ENCODE measurements at regions not wholly inside any gene's neighbourhood (a gene's known extent, or its start where the extent isn't known, plus 50 kb on each side); places are given as distances from the start of the nearest gene placed in this dataset.
A peak's percentile ranks its signal among the peaks of the same experiment; 100 is the strongest.
"Not testable (repeated sequence)": the region's sequence is repeated elsewhere in the genome, so short reads cannot be mapped to it uniquely, and the experiment has no call there.

GRCh38 chr9:104323967-104324694 lies 179.9 kb upstream of the OR13F1 start:
- not testable (repeated sequence) for DNase-seq (ENCODE audit: low read depth, low spot score); H3K27ac ChIP-seq

GRCh38 chr9:104326912-104327311 lies 177.2 kb upstream of the OR13F1 start:
- no peak for DNase-seq (ENCODE audit: low read depth, low spot score)
- no peak overlapping the region for H3K27ac ChIP-seq

- DNase-seq (ENCODE audit: low read depth, low spot score) = no peak
- H3K27ac ChIP-seq = no peak overlapping the region
Observed at GRCh38 chr9:104329245-104329644, 174.8 kb upstream of the OR13F1 start.

GRCh38 chr9:104330841-104331240 lies 173.2 kb upstream of the OR13F1 start:
- no peak for DNase-seq (ENCODE audit: low read depth, low spot score)
- H3K27ac ChIP-seq = no peak overlapping the region

- no peak overlapping the region for H3K27ac ChIP-seq
- DNase-seq (ENCODE audit: low read depth, low spot score) = no peak
Observed at GRCh38 chr9:104334549-104334948, 169.5 kb upstream of the OR13F1 start.

- DNase-seq (ENCODE audit: low read depth, low spot score) = no peak
- H3K27ac ChIP-seq = no peak overlapping the region
Observed at GRCh38 chr9:104339692-104340091, 164.4 kb upstream of the OR13F1 start.

GRCh38 chr9:104342552-104342951 lies 161.5 kb upstream of the OR13F1 start:
- no peak for DNase-seq (ENCODE audit: low read depth, low spot score)
- no peak overlapping the region for H3K27ac ChIP-seq

GRCh38 chr9:104345061-104345460 lies 159.0 kb upstream of the OR13F1 start:
- no peak for DNase-seq (ENCODE audit: low read depth, low spot score)
- H3K27ac ChIP-seq = no peak overlapping the region

GRCh38 chr9:104350541-104350940 lies 153.5 kb upstream of the OR13F1 start:
- no peak overlapping the region for H3K27ac ChIP-seq
- DNase-seq (ENCODE audit: low read depth, low spot score) = no peak

GRCh38 chr9:104351726-104352125 lies 152.3 kb upstream of the OR13F1 start:
- H3K27ac ChIP-seq = no peak overlapping the region

GRCh38 chr9:104361207-104361606 lies 142.9 kb upstream of the OR13F1 start:
- no peak for DNase-seq (ENCODE audit: low read depth, low spot score)

More at GRCh38 chr9:104351726-104352125, 152.3 kb upstream of the OR13F1 start:
- no peak for DNase-seq (ENCODE audit: low read depth, low spot score)

GRCh38 chr9:104362912-104363472 lies 141.1 kb upstream of the OR13F1 start:
- DNase-seq (ENCODE audit: low read depth, low spot score) = no peak

More at GRCh38 chr9:104361207-104361606, 142.9 kb upstream of the OR13F1 start:
- H3K27ac ChIP-seq = no peak overlapping the region

GRCh38 chr9:104367507-104367906 lies 136.6 kb upstream of the OR13F1 start:
- H3K27ac ChIP-seq = no peak overlapping the region
- DNase-seq (ENCODE audit: low read depth, low spot score) = no peak

More at GRCh38 chr9:104362912-104363472, 141.1 kb upstream of the OR13F1 start:
- no peak overlapping the region for H3K27ac ChIP-seq

- not testable (repeated sequence) for H3K27ac ChIP-seq; DNase-seq (ENCODE audit: low read depth, low spot score)
Observed at GRCh38 chr9:104368318-104368717, 135.7 kb upstream of the OR13F1 start.

GRCh38 chr9:104374711-104375110 lies 129.4 kb upstream of the OR13F1 start:
- no peak for DNase-seq (ENCODE audit: low read depth, low spot score)
- no peak overlapping the region for H3K27ac ChIP-seq

GRCh38 chr9:104386013-104386412 lies 118.0 kb upstream of the OR13F1 start:
- no peak overlapping the region for H3K27ac ChIP-seq
- DNase-seq (ENCODE audit: low read depth, low spot score) = no peak

GRCh38 chr9:104386425-104387069 lies 117.5 kb upstream of the OR13F1 start:
- peak; percentile 5 for DNase-seq (ENCODE audit: low read depth, low spot score)
- H3K27ac ChIP-seq = no peak overlapping the region

GRCh38 chr9:104388071-104388470 lies 116.0 kb upstream of the OR13F1 start:
- no peak for DNase-seq (ENCODE audit: low read depth, low spot score)
- no peak overlapping the region for H3K27ac ChIP-seq

- DNase-seq (ENCODE audit: low read depth, low spot score) = no peak
- no peak overlapping the region for H3K27ac ChIP-seq
Observed at GRCh38 chr9:104389341-104389740, 114.7 kb upstream of the OR13F1 start.

- not testable (repeated sequence) for H3K27ac ChIP-seq; DNase-seq (ENCODE audit: low read depth, low spot score)
Observed at GRCh38 chr9:104394901-104395300, 109.2 kb upstream of the OR13F1 start.

GRCh38 chr9:104412238-104412637 lies 91.8 kb upstream of the OR13F1 start:
- no peak for DNase-seq (ENCODE audit: low read depth, low spot score)
- H3K27ac ChIP-seq = no peak overlapping the region
